ENCODE measurements at regions not wholly inside any gene's neighbourhood (a gene's known extent, or its start where the extent isn't known, plus 50 kb on each side); places are given as distances from the start of the nearest gene placed in this dataset.

DNA sequence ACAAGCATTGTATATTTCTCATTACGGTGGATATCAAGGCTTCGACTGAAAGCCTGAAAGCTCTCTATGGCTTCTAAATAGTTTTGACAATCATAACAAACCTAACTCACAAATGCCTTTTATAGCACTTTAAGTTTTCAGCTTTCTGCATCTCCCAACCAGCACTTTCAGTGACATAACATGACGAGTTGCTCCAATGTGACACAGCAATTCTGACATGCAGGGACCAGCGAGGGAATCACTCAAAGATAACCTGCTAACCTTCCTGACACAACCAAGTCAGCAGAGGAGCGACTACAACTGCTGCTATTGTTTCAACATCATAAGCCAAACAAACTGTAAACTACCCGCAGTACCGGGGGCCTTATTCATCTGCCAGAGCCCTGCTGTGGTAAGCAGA is 95.7 kb upstream of the CDH20 start:
- ATAC-seq (no peak), DNase-seq (no peak)
- Histone ChIP-seq H3K36me3 (ENCODE audit: low read depth) (no peaks in the 10 kb centered on the region), H3K4me1 (ENCODE audit: low read depth) (no peaks in the 10 kb centered on the region), H3K9me3 (no peaks in the 10 kb centered on the region), H3K4me3 (no peak overlapping the region)
- TF ChIP-seq, protein P1, sequence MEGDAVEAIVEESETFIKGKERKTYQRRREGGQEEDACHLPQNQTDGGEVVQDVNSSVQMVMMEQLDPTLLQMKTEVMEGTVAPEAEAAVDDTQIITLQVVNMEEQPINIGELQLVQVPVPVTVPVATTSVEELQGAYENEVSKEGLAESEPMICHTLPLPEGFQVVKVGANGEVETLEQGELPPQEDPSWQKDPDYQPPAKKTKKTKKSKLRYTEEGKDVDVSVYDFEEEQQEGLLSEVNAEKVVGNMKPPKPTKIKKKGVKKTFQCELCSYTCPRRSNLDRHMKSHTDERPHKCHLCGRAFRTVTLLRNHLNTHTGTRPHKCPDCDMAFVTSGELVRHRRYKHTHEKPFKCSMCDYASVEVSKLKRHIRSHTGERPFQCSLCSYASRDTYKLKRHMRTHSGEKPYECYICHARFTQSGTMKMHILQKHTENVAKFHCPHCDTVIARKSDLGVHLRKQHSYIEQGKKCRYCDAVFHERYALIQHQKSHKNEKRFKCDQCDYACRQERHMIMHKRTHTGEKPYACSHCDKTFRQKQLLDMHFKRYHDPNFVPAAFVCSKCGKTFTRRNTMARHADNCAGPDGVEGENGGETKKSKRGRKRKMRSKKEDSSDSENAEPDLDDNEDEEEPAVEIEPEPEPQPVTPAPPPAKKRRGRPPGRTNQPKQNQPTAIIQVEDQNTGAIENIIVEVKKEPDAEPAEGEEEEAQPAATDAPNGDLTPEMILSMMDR (IDR thresholded peaks at IDR 0.05): no peak
- intact Hi-C loops (cut with DNase I, micrococcal nuclease): no loop called here

DNA sequence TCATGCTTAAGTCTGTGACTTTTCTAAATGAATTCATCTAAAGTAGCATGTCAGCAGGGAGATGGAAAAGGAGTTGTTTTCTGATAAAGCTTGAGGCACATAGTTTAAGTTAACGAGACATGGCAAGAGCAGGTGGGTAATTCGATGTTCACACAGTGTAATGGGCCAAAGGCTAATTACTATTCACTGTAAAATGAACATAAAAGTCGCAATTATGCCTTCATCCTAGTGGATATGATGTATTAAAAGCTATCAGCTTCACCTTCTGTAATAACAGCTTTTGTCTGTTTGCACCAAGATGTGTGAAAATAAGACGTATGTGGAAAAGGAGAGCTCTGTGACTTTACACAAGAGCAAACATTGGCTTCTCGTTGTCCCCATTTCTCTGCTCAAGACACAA is 94.2 kb upstream of the CDH20 start:
- TF ChIP-seq, protein P1 (IDR thresholded peaks at IDR 0.05): no peak
- no peaks in the 10 kb centered on the region for H3K4me1 ChIP-seq (ENCODE audit: low read depth)
- no peak overlapping the region for H3K4me3 ChIP-seq
- intact Hi-C loops (cut with DNase I, micrococcal nuclease): no loop called here
- H3K36me3 ChIP-seq (ENCODE audit: low read depth): no peaks in the 10 kb centered on the region
- H3K9me3 ChIP-seq: no peaks in the 10 kb centered on the region
- no peak for ATAC-seq
- DNase-seq: no peak

DNA sequence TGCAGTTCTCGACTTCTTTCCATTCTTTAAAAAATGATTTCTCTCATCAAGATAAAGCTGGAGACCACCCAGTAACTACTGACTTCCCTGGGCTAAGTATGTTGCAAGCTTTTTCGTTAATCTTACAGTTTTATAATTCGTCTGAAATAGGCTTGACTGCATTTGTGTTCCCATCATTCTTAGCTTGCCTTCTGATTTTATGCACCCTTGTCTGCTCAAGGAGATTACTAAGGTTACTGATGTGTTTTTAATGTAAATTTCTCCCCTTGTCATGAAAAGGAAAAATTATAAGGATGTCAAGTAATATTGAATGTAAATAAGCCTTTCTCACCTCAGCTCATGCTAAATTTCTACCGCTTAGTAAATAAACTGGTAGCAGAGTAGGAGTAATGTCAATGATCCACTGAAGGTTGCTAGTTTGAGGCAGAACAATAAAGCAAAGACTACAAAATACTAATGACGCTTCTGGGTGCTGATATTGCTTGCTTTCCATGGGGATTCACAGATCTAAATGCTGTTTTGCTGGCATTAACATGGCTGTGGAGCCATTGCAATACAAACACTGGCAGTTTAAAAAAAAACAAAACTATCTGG is 91.9 kb upstream of the CDH20 start:
- no peak for ATAC-seq
- intact Hi-C loops (cut with DNase I, micrococcal nuclease): no loop called here
- TF ChIP-seq, protein P1 (IDR thresholded peaks at IDR 0.05): no peak
- H3K36me3 ChIP-seq (ENCODE audit: low read depth): no peaks in the 10 kb centered on the region
- no peaks in the 10 kb centered on the region for H3K9me3 ChIP-seq
- no peaks in the 10 kb centered on the region for H3K4me1 ChIP-seq (ENCODE audit: low read depth)
- DNase-seq: no peak
- no peak overlapping the region for H3K4me3 ChIP-seq

DNA sequence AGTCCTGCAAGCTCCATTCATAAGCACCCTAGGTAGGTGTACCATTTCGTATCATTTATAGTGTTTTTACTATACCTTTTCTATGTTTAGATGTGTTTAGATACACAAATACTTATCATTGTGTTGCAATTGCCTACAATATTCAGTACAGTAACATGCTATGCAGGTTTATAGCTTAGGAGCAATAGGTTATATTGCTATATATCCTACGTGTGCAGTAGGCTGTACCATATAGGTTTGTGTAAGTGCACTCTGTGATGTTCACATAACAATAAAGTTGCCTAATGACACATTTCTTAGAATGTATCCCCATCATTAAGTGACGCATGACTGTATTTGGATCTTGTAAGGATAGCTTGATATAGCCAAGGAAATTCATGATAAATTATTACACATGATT is 88.6 kb upstream of the CDH20 start:
- H3K36me3 ChIP-seq (ENCODE audit: low read depth): no peaks in the 10 kb centered on the region
- no peaks in the 10 kb centered on the region for H3K4me1 ChIP-seq (ENCODE audit: low read depth)
- intact Hi-C loops (cut with DNase I, micrococcal nuclease): no loop called here
- no peak overlapping the region for H3K4me3 ChIP-seq
- TF ChIP-seq, protein P1 (IDR thresholded peaks at IDR 0.05): no peak
- peak; percentile 67 for ATAC-seq
- no peaks in the 10 kb centered on the region for H3K9me3 ChIP-seq
- DNase-seq: no peak

DNA sequence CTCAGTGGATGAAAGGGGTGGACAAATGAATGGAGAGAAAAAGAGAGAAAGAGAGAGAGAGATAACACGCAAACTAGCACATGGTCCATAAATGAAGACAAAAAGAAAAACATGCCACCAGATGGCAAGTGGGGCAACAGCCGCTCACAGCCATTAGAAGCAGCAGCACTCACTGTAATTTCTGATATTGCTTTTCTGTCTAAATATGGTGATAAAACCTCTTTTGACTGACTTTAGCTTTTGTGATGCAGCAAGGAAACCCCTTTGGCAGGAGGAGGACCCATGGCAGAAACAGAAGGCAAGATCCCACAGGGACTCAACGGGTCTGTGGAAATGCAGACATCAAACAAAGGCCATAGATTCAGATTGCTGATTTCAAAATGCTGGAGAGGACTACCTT is 88.0 kb upstream of the CDH20 start:
- no peaks in the 10 kb centered on the region for H3K9me3 ChIP-seq
- H3K4me1 ChIP-seq (ENCODE audit: low read depth): no peaks in the 10 kb centered on the region
- ATAC-seq: no peak
- H3K36me3 ChIP-seq (ENCODE audit: low read depth): no peaks in the 10 kb centered on the region
- DNase-seq: no peak
- intact Hi-C loops (cut with DNase I, micrococcal nuclease): no loop called here
- TF ChIP-seq, protein P1 (IDR thresholded peaks at IDR 0.05): no peak
- no peak overlapping the region for H3K4me3 ChIP-seq

DNA sequence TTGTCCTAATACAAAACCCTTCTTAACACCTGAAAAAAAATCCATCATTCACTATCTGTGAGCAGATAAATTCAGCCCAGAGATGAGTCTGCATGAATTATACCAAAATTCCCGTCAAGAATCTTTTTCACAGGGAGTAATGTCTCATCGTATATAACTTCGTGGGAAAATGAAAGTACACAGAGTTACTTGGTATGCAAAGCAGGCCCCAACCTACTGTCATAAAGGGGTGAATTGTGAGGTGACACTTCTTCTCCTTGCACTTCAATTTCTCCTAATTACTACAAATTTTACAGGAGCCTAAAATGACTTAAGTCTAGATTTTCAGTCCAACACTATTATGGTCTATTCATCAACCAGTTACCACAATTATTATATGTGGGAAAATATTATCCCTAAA is 84.6 kb upstream of the CDH20 start:
- no peaks in the 10 kb centered on the region for H3K36me3 ChIP-seq (ENCODE audit: low read depth)
- intact Hi-C loops (cut with DNase I, micrococcal nuclease): no loop called here
- DNase-seq: no peak
- H3K4me1 ChIP-seq (ENCODE audit: low read depth): no peaks in the 10 kb centered on the region
- no peak for ATAC-seq
- TF ChIP-seq, protein P1 (IDR thresholded peaks at IDR 0.05): no peak
- no peak overlapping the region for H3K4me3 ChIP-seq
- no peaks in the 10 kb centered on the region for H3K9me3 ChIP-seq

Data from mucosa of descending colon (tissue), 3 donors.